NB4 (cell line): ENCODE measurements at regions not wholly inside any gene's neighbourhood (a gene's known extent, or its start where the extent isn't known, plus 50 kb on each side); places are given as distances from the start of the nearest gene placed in this dataset.

Experiments used
- CTCF ChIP-seq: IDR thresholded peaks from one replicate; pipeline ENCODE4 v1.5.1; 2012; ENCODE audit warnings: low read depth, low read length
- MAX ChIP-seq: IDR thresholded peaks from 2 replicates; pipeline ENCODE4 v1.6.1; 2011; ENCODE audit warnings: low read depth, low read length
- POLR2A ChIP-seq: IDR thresholded peaks from 2 replicates; pipeline ENCODE4 v1.6.1; 2011; ENCODE audit warnings: mild to moderate bottlenecking; ENCODE audit not compliant: insufficient read length; ENCODE audit errors: extremely low read depth

- TF ChIP-seq CTCF (no peak), MAX (no peak), POLR2A (no peak)
Measured at GRCh38 chr6:744666-745353, 51.9 kb upstream of the EXOC2 start.
